ENCODE measurements at regions not wholly inside any gene's neighbourhood (a gene's known extent, or its start where the extent isn't known, plus 50 kb on each side); places are given as distances from the start of the nearest gene placed in this dataset.
A peak's percentile ranks its signal among the peaks of the same experiment; 100 is the strongest.

GRCh38 chr11:116129456-116129855, 625.2 kb upstream of the CADM1 start:
- no peak for DNase-seq

- no peak for DNase-seq
Observed at GRCh38 chr11:116126562-116126961, 622.3 kb upstream of the CADM1 start.

- DNase-seq, result no peak
Observed at GRCh38 chr11:116124922-116125714, 620.9 kb upstream of the CADM1 start.

- no peak for DNase-seq
Observed at GRCh38 chr11:116123739-116124138, 619.5 kb upstream of the CADM1 start.

GRCh38 chr11:116122697-116123472, 618.7 kb upstream of the CADM1 start:
- no peak for DNase-seq

- no peak for DNase-seq
Observed at GRCh38 chr11:116119158-116119557, 614.9 kb upstream of the CADM1 start.

- DNase-seq, result no peak
Observed at GRCh38 chr11:116118138-116118470, 613.9 kb upstream of the CADM1 start.

GRCh38 chr11:116117331-116118137, 613.3 kb upstream of the CADM1 start:
- no peak for DNase-seq

GRCh38 chr11:116115801-116116200, 611.6 kb upstream of the CADM1 start:
- no peak for DNase-seq

- DNase-seq, result no peak
Observed at GRCh38 chr11:116114198-116114651, 610.0 kb upstream of the CADM1 start.

GRCh38 chr11:116112087-116112935, 608.1 kb upstream of the CADM1 start:
- peak; percentile 72 for DNase-seq

GRCh38 chr11:116111546-116111945, 607.3 kb upstream of the CADM1 start:
- no peak for DNase-seq

GRCh38 chr11:116110802-116111201, 606.6 kb upstream of the CADM1 start:
- no peak for DNase-seq

GRCh38 chr11:116110356-116110755, 606.1 kb upstream of the CADM1 start:
- DNase-seq, result no peak

GRCh38 chr11:116109228-116109627, 605.0 kb upstream of the CADM1 start:
- no peak for DNase-seq

- DNase-seq, result no peak
Observed at GRCh38 chr11:116108161-116108560, 603.9 kb upstream of the CADM1 start.

- DNase-seq, result no peak
Observed at GRCh38 chr11:116107229-116107628, 603.0 kb upstream of the CADM1 start.

GRCh38 chr11:116104498-116105174, 600.4 kb upstream of the CADM1 start:
- DNase-seq, result no peak

GRCh38 chr11:116101902-116102301, 597.7 kb upstream of the CADM1 start:
- DNase-seq, result no peak

- no peak for DNase-seq
Observed at GRCh38 chr11:116100016-116100415, 595.8 kb upstream of the CADM1 start.

GRCh38 chr11:116099541-116099940, 595.3 kb upstream of the CADM1 start:
- no peak for DNase-seq

All from NCI-H1436 treated with DMSO at 0.1 percent for 48 hours (cell line).